ENCODE measurements at regions not wholly inside any gene's neighbourhood (a gene's known extent, or its start where the extent isn't known, plus 50 kb on each side); places are given as distances from the start of the nearest gene placed in this dataset.

DNA sequence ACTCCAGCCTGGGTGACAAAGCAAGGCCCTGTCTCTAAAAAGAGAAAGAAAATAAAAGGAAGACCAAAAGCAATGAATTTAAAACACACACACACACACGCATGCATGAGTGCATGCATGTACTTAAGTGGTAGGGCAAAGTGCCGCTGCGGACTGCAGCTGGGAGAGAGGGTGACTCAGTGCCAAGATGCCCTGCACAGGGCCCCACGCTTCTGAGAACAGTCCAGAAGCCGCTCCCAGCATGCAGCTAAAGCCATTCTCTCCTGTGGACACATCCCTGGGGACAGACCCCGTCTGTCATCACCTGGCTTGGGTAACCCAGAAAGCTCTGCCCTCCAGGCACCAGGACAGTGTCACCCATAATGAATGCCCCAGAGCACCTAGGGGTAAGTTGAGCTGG is 61.0 kb upstream of the MYL10 start:
- Mint-ChIP-seq H3K4me1 (ENCODE audit: low read depth) (no peaks in the 10 kb centered on the region), H3K27me3 (no peaks in the 10 kb centered on the region), H3K4me3 (no peak overlapping the region), H3K9me3 (no peaks in the 10 kb centered on the region), H3K27ac (no peak overlapping the region), H3K36me3 (ENCODE audit: low read depth) (no peaks in the 10 kb centered on the region)
- TF ChIP-seq, protein P1, sequence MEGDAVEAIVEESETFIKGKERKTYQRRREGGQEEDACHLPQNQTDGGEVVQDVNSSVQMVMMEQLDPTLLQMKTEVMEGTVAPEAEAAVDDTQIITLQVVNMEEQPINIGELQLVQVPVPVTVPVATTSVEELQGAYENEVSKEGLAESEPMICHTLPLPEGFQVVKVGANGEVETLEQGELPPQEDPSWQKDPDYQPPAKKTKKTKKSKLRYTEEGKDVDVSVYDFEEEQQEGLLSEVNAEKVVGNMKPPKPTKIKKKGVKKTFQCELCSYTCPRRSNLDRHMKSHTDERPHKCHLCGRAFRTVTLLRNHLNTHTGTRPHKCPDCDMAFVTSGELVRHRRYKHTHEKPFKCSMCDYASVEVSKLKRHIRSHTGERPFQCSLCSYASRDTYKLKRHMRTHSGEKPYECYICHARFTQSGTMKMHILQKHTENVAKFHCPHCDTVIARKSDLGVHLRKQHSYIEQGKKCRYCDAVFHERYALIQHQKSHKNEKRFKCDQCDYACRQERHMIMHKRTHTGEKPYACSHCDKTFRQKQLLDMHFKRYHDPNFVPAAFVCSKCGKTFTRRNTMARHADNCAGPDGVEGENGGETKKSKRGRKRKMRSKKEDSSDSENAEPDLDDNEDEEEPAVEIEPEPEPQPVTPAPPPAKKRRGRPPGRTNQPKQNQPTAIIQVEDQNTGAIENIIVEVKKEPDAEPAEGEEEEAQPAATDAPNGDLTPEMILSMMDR (IDR thresholded peaks at IDR 0.05): no peak
- ATAC-seq: no peak
- ChIA-PET POLR2A (no interaction called here), CTCF (interaction anchor here (1.2 to 2.7 kb wide), 2 partner anchors 51 to 546 kb away, joined by 3 to 10 read pairs; no protein-coding TSS in a partner anchor)
- intact Hi-C loops (cut with micrococcal nuclease): no loop called here
- DNase-seq: no peak

DNA sequence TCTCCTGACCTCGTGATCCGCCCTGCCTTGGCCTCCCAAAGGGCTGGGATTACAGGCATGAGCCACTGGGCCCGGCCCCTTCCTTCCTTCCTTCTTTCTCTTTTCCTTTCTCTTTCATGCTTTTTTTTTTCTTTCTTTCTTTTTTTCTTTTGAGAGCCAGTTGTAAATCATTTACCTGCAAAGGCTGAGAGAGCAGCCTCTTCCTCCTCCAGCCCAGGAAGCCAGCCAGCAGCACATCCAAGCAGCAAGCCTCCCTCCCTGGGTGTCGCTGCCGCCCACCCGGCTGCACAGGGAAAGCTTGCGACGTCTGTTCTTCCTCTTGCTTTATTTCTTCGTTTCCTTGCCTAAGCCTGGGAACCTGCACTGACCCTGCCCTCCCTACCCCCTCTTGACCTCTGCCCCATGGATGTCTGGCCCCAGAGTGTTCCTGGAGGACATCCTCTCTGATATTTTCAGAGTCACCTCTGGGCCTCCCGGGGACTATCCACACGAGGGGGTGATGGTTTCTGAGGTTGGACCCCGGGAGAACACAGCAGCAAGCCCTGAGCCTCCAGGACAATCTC is 62.8 kb upstream of the MYL10 start:
- Mint-ChIP-seq H3K36me3 (ENCODE audit: low read depth) (no peaks in the 10 kb centered on the region), H3K9me3 (no peaks in the 10 kb centered on the region), H3K4me3 (no peak overlapping the region), H3K4me1 (ENCODE audit: low read depth) (no peaks in the 10 kb centered on the region), H3K27ac (no peak overlapping the region), H3K27me3 (no peaks in the 10 kb centered on the region)
- ATAC-seq (no peak), DNase-seq (no peak)
- TF ChIP-seq, protein P1 (IDR thresholded peaks at IDR 0.05): no peak
- ChIA-PET CTCF (no interaction called here), POLR2A (no interaction called here)
- intact Hi-C loops (cut with micrococcal nuclease): no loop called here

DNA sequence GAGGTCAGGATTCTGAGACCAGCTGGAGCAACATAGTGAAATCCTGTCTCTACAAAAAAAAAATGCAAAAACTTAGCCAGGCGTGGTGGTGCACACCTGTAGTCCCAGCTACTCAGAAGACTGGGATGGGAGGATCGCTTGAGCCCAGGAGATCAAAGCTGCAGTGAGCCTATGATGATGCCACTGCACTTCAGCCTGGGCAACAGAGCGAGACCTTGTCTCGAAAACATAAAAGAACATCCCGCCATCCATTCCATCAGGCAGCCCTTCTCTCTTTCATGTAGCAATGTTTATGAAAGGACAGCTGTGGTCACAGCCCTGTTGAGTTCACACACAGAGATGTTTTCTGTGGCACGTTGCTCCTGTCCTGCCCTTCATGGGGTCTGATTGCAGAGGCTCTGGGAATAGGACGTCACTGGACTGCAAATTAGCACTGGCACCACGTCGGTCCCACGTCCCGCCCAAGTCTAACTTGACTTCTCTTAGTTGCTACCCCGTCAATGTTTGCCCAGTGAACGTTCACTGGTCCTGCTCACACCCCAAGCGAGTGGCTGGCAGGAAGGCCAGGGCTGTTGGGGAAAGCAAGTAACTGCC is 64.5 kb upstream of the MYL10 start:
- Mint-ChIP-seq H3K27me3 (no peaks in the 10 kb centered on the region), H3K9me3 (no peaks in the 10 kb centered on the region), H3K4me3 (no peak overlapping the region), H3K27ac (no peak overlapping the region), H3K4me1 (ENCODE audit: low read depth) (no peaks in the 10 kb centered on the region), H3K36me3 (ENCODE audit: low read depth) (no peaks in the 10 kb centered on the region)
- no peak for DNase-seq
- POLR2A ChIA-PET: interaction anchor here (0.7 kb wide), 1 partner anchor 468 kb away, joined by 3 read pairs; no protein-coding TSS in a partner anchor
- intact Hi-C loops (cut with micrococcal nuclease): no loop called here
- TF ChIP-seq, protein P1 (IDR thresholded peaks at IDR 0.05): no peak
- no peak for ATAC-seq
- CTCF ChIA-PET: interaction anchor here (0.7 kb wide), 2 partner anchors 151 to 579 kb away, joined by 3 read pairs; no protein-coding TSS in a partner anchor

DNA sequence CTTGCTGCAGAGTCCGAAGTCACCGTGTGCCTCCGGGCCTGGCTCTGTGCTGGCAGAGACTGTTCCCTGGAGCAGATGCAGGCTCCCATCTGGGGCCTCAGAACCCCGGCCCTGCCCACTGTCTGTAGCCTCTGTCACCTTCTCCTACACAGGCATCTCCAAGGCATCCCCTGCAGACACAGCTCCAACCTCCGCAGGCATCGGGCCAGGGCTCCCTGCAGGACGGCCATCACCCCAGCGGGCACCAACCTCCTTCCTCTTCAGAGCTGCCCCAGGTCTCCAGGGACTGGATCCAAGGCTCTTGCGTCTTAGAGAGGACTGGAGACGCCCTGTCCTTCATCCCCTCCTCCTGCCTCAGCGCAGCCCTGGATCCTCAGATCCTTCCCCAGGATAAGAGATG is 69.9 kb upstream of the MYL10 start:
- no peak overlapping the region for H3K27ac Mint-ChIP-seq
- DNase-seq (no peak), ATAC-seq (no peak)
- intact Hi-C loops (cut with micrococcal nuclease): no loop called here
- H3K4me3 Mint-ChIP-seq: no peak overlapping the region
- TF ChIP-seq, protein P1 (IDR thresholded peaks at IDR 0.05): no peak
- ChIA-PET POLR2A (interaction anchor here (1.4 kb wide), 1 partner anchor 44 kb away, joined by 3 read pairs; no protein-coding TSS in a partner anchor), CTCF (no interaction called here)
- no peaks in the 10 kb centered on the region for H3K9me3 Mint-ChIP-seq
- no peaks in the 10 kb centered on the region for H3K36me3 Mint-ChIP-seq (ENCODE audit: low read depth)
- no peaks in the 10 kb centered on the region for H3K4me1 Mint-ChIP-seq (ENCODE audit: low read depth)
- H3K27me3 Mint-ChIP-seq: no peaks in the 10 kb centered on the region

DNA sequence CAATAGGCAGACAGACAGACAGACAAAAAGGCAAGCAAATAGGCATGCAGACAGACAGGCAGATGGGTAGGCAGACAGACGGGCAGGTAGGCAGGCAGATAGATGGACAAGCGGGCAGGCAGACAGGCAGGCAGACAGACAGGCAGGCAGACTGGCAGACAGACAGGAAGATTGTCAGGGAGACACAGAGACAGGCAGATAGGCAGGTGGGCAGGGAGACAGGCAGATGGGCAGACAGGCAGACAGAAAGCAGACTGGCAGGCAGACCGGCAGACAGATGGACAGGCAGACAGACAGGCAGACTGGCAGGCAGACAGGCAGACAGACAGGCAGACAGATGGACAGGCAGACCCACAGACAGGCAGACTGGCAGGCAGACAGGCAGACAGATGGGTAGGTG is 70.3 kb upstream of the MYL10 start:
- DNase-seq (no peak), ATAC-seq (no peak)
- Mint-ChIP-seq H3K27me3 (no peaks in the 10 kb centered on the region), H3K4me3 (no peak overlapping the region), H3K9me3 (no peaks in the 10 kb centered on the region), H3K36me3 (ENCODE audit: low read depth) (no peaks in the 10 kb centered on the region), H3K4me1 (ENCODE audit: low read depth) (no peaks in the 10 kb centered on the region), H3K27ac (no peak overlapping the region)
- ChIA-PET POLR2A (interaction anchor here (1.4 kb wide), 1 partner anchor 44 kb away, joined by 3 read pairs; no protein-coding TSS in a partner anchor), CTCF (no interaction called here)
- TF ChIP-seq, protein P1 (IDR thresholded peaks at IDR 0.05): no peak
- intact Hi-C loops (cut with micrococcal nuclease): no loop called here
